B cell (primary cell): ENCODE measurements at regions not wholly inside any gene's neighbourhood (a gene's known extent, or its start where the extent isn't known, plus 50 kb on each side); places are given as distances from the start of the nearest gene placed in this dataset.

Experiments
- ATAC-seq: fragments of 200-7000 bp; cut with Tn5 transposase; one replicate; pipeline ENCODE4 v1.10.0; 2021; ENCODE audit warnings: low read depth, mild to moderate bottlenecking, moderate number of reproducible peaks, moderate library complexity
- CTCF ChIA-PET: fragments of 350-600 bp; sonication (Branson Sonifier 250); formaldehyde crosslinking; loops from one replicate; lab custom pipeline; 2021; ENCODE audit warnings: antibody characterized with exemption, inconsistent platforms; lab: Charles Lee
- POLR2A ChIA-PET: fragments of 350-600 bp; sonication (Branson Sonifier 250); formaldehyde crosslinking; loops from one replicate; lab custom pipeline; 2021; ENCODE audit warnings: antibody characterized with exemption; lab: Charles Lee
- DNase-seq: peaks from one replicate; pipeline ENCODE4 v3.0.0; 2013
- H2AFZ ChIP-seq: 2 replicates; pipeline ENCODE4 v1.6.1; 2012; ENCODE audit warnings: mild to moderate bottlenecking, low read depth, low read length; ENCODE audit not compliant: insufficient read depth, poor library complexity, severe bottlenecking
- H3K27ac ChIP-seq, 2 donors: 1 replicate in 1 of 2; 2 replicates in 1 of 2; pipeline ENCODE4 v1.5.1; 2012 to 2013; ENCODE audit warnings: low read length in 2 of 2, mild to moderate bottlenecking in 2 of 2, moderate library complexity in 1 of 2
- H3K27me3 ChIP-seq, 4 experiments: fragments of 200-600 bp in 1 of 4; sonication (generic) in 1 of 4; replicated peaks in 1 of 4; 1 replicate in 2 of 4; 2 replicates in 2 of 4; pipeline versions ENCODE4 v1.6.1 to v1.7.0; 2013 to 2016; ENCODE audit warnings: low read length in 3 of 4, mild to moderate bottlenecking in 2 of 4, mixed read lengths in 1 of 4, moderate library complexity in 1 of 4; ENCODE audit not compliant: insufficient read depth in 4 of 4, control insufficient read depth in 3 of 4; ENCODE audit errors: control extremely low read depth in 1 of 4
- H3K36me3 ChIP-seq, 2 experiments: replicated peaks in 1 of 2; 1 replicate in 1 of 2; 2 replicates in 1 of 2; pipeline versions ENCODE4 v1.6.1 to v1.7.1; 2013; ENCODE audit warnings: low read length in 1 of 2; ENCODE audit not compliant: insufficient read depth in 2 of 2, control insufficient read depth in 1 of 2; ENCODE audit errors: control extremely low read depth in 1 of 2, extremely low read depth in 1 of 2
- H3K4me1 ChIP-seq, 2 donors: fragments of 200-600 bp in 1 of 2; sonication (generic) in 1 of 2; 1 replicate in 1 of 2; 2 replicates in 1 of 2; pipeline versions ENCODE4 v1.5.1 to v1.6.1; 2013 to 2017; ENCODE audit warnings: low read length in 2 of 2; ENCODE audit not compliant: control insufficient read depth in 2 of 2, insufficient read depth in 2 of 2
- H3K4me2 ChIP-seq: replicated peaks from 2 replicates; pipeline ENCODE3; 2012; ENCODE audit warnings: mild to moderate bottlenecking, low read depth, low read length; ENCODE audit not compliant: poor library complexity, severe bottlenecking
- H3K4me3 ChIP-seq, 5 experiments: fragments of 200-600 bp in 1 of 5; sonication (generic) in 1 of 5; 1 replicate in 3 of 5; 2 replicates in 2 of 5; pipeline versions ENCODE4 v1.5.1 to v1.7.0; 2011 to 2016; ENCODE audit warnings: low read length in 4 of 5, mild to moderate bottlenecking in 4 of 5, low read depth in 2 of 5, control low read depth in 1 of 5, moderate library complexity in 1 of 5; ENCODE audit not compliant: insufficient read depth in 1 of 5; ENCODE audit errors: control extremely low read depth in 1 of 5, extremely low read depth in 1 of 5
- H3K79me2 ChIP-seq: fragments of 200-600 bp; sonication (generic); one replicate; pipeline ENCODE4 v1.6.0; 2016; ENCODE audit warnings: low read length; ENCODE audit not compliant: control insufficient read depth, insufficient read depth
- H3K9ac ChIP-seq: fragments of 200-600 bp; sonication (generic); 2 replicates; pipeline ENCODE4 v1.6.1; 2017; ENCODE audit warnings: mild to moderate bottlenecking, low read length, moderate library complexity
- H3K9me3 ChIP-seq, 3 donors: one replicate each; pipeline versions ENCODE4 v1.6.1 to v1.7.1; 2013; ENCODE audit warnings: low read length in 2 of 3; ENCODE audit not compliant: control insufficient read depth in 2 of 3, insufficient read depth in 1 of 3; ENCODE audit errors: control extremely low read depth in 1 of 3
- H4K20me1 ChIP-seq: 2 replicates; pipeline ENCODE4 v1.6.0; 2012; ENCODE audit warnings: mild to moderate bottlenecking, low read length; ENCODE audit not compliant: insufficient read depth, control insufficient read depth, poor library complexity, severe bottlenecking
- H3K27ac Mint-ChIP-seq: one replicate; pipeline ENCODE4 v1.8.0; 2021; ENCODE audit warnings: mixed read lengths
- H3K27me3 Mint-ChIP-seq: one replicate; pipeline ENCODE4 v1.8.0; 2021; ENCODE audit warnings: mixed read lengths
- H3K4me1 Mint-ChIP-seq: one replicate; pipeline ENCODE4 v1.8.0; 2021; ENCODE audit warnings: mixed read lengths
- H3K4me3 Mint-ChIP-seq: one replicate; pipeline ENCODE4 v1.8.0; 2021; ENCODE audit warnings: mixed read lengths
- H3K9me3 Mint-ChIP-seq: one replicate; pipeline ENCODE4 v1.8.0; 2022; ENCODE audit warnings: mixed read lengths; ENCODE audit not compliant: insufficient read depth
- EZH2 ChIP-seq: IDR thresholded peaks from 2 replicates; pipeline ENCODE4 v1.6.1; 2012; ENCODE audit warnings: borderline replicate concordance, low read depth, mild to moderate bottlenecking, moderate library complexity, low read length; ENCODE audit not compliant: insufficient read depth, poor library complexity, severe bottlenecking
- WGBS: methylation state at CpG from one replicate; pipeline ENCODE4 v1.1.5; 2013; ENCODE audit warnings: missing lambda C conversion rate; ENCODE audit not compliant: insufficient coverage; 5-methylcytosine and 5-hydroxymethylcytosine counted together
- intact Hi-C: fragments of 100-400 bp; cut with micrococcal nuclease; formaldehyde crosslinking; loops from one replicate; pipeline ENCODE4 v1.10.0; 2022
- TF ChIP-seq, protein P1 (sequence below): fragments of 200-600 bp; IDR thresholded peaks from one replicate; pipeline ENCODE4 v1.8.0; 2022; ENCODE audit warnings: antibody characterized with exemption, mild to moderate bottlenecking

GRCh38 chr3:169026543-169027182 is 636.8 kb downstream of the MECOM start:
- Histone ChIP-seq H3K4me1 (no peaks in the 10 kb centered on the region), H3K9ac (no peak overlapping the region), H2AFZ (no peak overlapping the region), H3K4me2 (no peak overlapping the region), H3K4me3 (no peak overlapping the region), H3K27ac (no peak overlapping the region), H3K9me3 (peaks cover 0 to 1% (median 0%) of the 10 kb centered on the region in 3 donors), H4K20me1 (no peaks in the 10 kb centered on the region), H3K36me3 (no peaks in the 10 kb centered on the region), H3K27me3 (no peaks in the 10 kb centered on the region), H3K79me2 (no peaks in the 10 kb centered on the region)
- no peaks in the 10 kb centered on the region for H3K9me3 Mint-ChIP-seq
- H3K27me3 Mint-ChIP-seq = no peaks in the 10 kb centered on the region
- POLR2A ChIA-PET = no interaction called here
- no peaks in the 10 kb centered on the region for H3K4me1 Mint-ChIP-seq
- ATAC-seq (no peak), DNase-seq (no peak)
- H3K4me3 Mint-ChIP-seq = no peak overlapping the region
- CTCF ChIA-PET = no interaction called here
- TF ChIP-seq, protein P1, sequence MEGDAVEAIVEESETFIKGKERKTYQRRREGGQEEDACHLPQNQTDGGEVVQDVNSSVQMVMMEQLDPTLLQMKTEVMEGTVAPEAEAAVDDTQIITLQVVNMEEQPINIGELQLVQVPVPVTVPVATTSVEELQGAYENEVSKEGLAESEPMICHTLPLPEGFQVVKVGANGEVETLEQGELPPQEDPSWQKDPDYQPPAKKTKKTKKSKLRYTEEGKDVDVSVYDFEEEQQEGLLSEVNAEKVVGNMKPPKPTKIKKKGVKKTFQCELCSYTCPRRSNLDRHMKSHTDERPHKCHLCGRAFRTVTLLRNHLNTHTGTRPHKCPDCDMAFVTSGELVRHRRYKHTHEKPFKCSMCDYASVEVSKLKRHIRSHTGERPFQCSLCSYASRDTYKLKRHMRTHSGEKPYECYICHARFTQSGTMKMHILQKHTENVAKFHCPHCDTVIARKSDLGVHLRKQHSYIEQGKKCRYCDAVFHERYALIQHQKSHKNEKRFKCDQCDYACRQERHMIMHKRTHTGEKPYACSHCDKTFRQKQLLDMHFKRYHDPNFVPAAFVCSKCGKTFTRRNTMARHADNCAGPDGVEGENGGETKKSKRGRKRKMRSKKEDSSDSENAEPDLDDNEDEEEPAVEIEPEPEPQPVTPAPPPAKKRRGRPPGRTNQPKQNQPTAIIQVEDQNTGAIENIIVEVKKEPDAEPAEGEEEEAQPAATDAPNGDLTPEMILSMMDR = no peak
- no peak for TF ChIP-seq EZH2
- intact Hi-C loops = no loop called here
- WGBS = 90% methylated on average over 2 of the region's 5 CpGs
- no peak overlapping the region for H3K27ac Mint-ChIP-seq

GRCh38 chr3:169022457-169022856 is 641.1 kb downstream of the MECOM start:
- no peak overlapping the region for H3K4me3 Mint-ChIP-seq
- Histone ChIP-seq H2AFZ (no peak overlapping the region), H3K9ac (no peak overlapping the region), H3K36me3 (no peaks in the 10 kb centered on the region), H3K27ac (no peak overlapping the region), H3K9me3 (no peaks in the 10 kb centered on the region), H3K4me2 (no peak overlapping the region), H3K4me1 (no peaks in the 10 kb centered on the region), H4K20me1 (no peaks in the 10 kb centered on the region), H3K4me3 (no peak overlapping the region), H3K79me2 (no peaks in the 10 kb centered on the region), H3K27me3 (no peaks in the 10 kb centered on the region)
- no peaks in the 10 kb centered on the region for H3K4me1 Mint-ChIP-seq
- CTCF ChIA-PET = no interaction called here
- H3K9me3 Mint-ChIP-seq = no peaks in the 10 kb centered on the region
- POLR2A ChIA-PET = no interaction called here
- H3K27ac Mint-ChIP-seq = no peak overlapping the region
- TF ChIP-seq, protein P1 = no peak
- no peak for TF ChIP-seq EZH2
- ATAC-seq = no peak
- intact Hi-C loops = no loop called here
- H3K27me3 Mint-ChIP-seq = no peaks in the 10 kb centered on the region
- WGBS = no CpG with 5 or more reads among the region's 1 CpG
- no peak for DNase-seq
